ENCODE measurements at regions not wholly inside any gene's neighbourhood (a gene's known extent, or its start where the extent isn't known, plus 50 kb on each side); places are given as distances from the start of the nearest gene placed in this dataset.

GRCh38 chr4:141480950-141481349 is 155.4 kb upstream of the IL15 start:
- no peak for TF ChIP-seq POLR2A (IDR thresholded peaks at IDR 0.05)
- TF ChIP-seq, protein P1, sequence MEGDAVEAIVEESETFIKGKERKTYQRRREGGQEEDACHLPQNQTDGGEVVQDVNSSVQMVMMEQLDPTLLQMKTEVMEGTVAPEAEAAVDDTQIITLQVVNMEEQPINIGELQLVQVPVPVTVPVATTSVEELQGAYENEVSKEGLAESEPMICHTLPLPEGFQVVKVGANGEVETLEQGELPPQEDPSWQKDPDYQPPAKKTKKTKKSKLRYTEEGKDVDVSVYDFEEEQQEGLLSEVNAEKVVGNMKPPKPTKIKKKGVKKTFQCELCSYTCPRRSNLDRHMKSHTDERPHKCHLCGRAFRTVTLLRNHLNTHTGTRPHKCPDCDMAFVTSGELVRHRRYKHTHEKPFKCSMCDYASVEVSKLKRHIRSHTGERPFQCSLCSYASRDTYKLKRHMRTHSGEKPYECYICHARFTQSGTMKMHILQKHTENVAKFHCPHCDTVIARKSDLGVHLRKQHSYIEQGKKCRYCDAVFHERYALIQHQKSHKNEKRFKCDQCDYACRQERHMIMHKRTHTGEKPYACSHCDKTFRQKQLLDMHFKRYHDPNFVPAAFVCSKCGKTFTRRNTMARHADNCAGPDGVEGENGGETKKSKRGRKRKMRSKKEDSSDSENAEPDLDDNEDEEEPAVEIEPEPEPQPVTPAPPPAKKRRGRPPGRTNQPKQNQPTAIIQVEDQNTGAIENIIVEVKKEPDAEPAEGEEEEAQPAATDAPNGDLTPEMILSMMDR (IDR thresholded peaks at IDR 0.05) = no peak

Data from tibial nerve (tissue), 3 donors.